SK-N-MC (cell line): ENCODE measurements at regions not wholly inside any gene's neighbourhood (a gene's known extent, or its start where the extent isn't known, plus 50 kb on each side); places are given as distances from the start of the nearest gene placed in this dataset.
"Not testable (repeated sequence)": the region's sequence is repeated elsewhere in the genome, so short reads cannot be mapped to it uniquely, and the experiment has no call there.

Experiments
- DNase-seq: peaks from one replicate; pipeline ENCODE4 v3.0.0-alpha.2; 2011; ENCODE audit warnings: low read depth, low spot score
- H3K27ac ChIP-seq: fragments of 200-600 bp; sonication (generic); 2 replicates; pipeline ENCODE4 v1.5.1; 2016; ENCODE audit warnings: mixed run types
- H3K36me3 ChIP-seq: fragments of 200-600 bp; sonication (generic); 2 replicates; pipeline ENCODE4 v1.6.1; 2017; ENCODE audit warnings: antibody characterized with exemption, low read length, mixed read lengths; ENCODE audit not compliant: insufficient read depth
- H3K4me3 ChIP-seq: fragments of 200-600 bp; sonication (generic); 2 replicates; pipeline ENCODE4 v1.5.1; 2016
- H3K9ac ChIP-seq: fragments of 200-600 bp; sonication (generic); 2 replicates; pipeline ENCODE4 v1.8.0; 2017; ENCODE audit warnings: mixed run types, mixed read lengths; ENCODE audit not compliant: insufficient read length
- H3K9me3 ChIP-seq: fragments of 200-600 bp; sonication (generic); 2 replicates; pipeline ENCODE4 v1.6.1; 2017; ENCODE audit warnings: low read depth, mild to moderate bottlenecking, antibody characterized with exemption, low read length, moderate library complexity, mixed read lengths
- EZH2 ChIP-seq: fragments of 200-600 bp; sonication (generic); IDR thresholded peaks from one replicate; pipeline ENCODE4 v1.6.1; 2017; ENCODE audit warnings: antibody characterized with exemption
- FOXP2 ChIP-seq: optimal IDR thresholded peaks from 2 replicates; pipeline ENCODE3; 2011; ENCODE audit warnings: mild to moderate bottlenecking, moderate library complexity; ENCODE audit not compliant: insufficient read depth; ENCODE audit errors: extremely low read length, control extremely low read depth
- POLR2AphosphoS5 ChIP-seq: IDR thresholded peaks from 2 replicates; pipeline ENCODE4 v1.6.1; 2012; ENCODE audit warnings: mild to moderate bottlenecking, low read depth, low read length, borderline replicate concordance

DNA sequence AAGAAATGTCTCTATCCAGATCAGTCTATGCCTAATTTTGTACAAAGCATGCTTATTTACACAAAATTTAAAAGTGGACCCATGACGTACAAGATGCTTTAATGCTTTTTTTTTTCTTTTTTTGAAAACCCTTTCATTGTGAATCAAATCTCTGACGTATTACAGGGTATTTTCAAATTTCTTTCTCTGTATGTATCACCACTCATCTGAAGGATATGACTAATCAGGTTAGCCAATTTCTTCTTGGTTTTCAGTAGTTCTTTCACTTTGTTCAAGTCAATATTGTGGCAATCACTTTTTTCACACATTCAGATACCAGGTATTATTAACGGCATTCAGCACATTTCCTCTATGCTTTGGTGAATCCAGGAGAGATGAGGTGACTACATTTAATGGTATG lies 685.3 kb downstream of the TRHDE start:
- H3K36me3 ChIP-seq = no peaks in the 10 kb centered on the region
- H3K9me3 ChIP-seq = no peaks in the 10 kb centered on the region
- no peak overlapping the region for H3K9ac ChIP-seq
- no peak overlapping the region for H3K4me3 ChIP-seq
- no peak overlapping the region for H3K27ac ChIP-seq
- no peak for DNase-seq
- TF ChIP-seq EZH2 (no peak), POLR2AphosphoS5 (no peak), FOXP2 (no peak)

DNA sequence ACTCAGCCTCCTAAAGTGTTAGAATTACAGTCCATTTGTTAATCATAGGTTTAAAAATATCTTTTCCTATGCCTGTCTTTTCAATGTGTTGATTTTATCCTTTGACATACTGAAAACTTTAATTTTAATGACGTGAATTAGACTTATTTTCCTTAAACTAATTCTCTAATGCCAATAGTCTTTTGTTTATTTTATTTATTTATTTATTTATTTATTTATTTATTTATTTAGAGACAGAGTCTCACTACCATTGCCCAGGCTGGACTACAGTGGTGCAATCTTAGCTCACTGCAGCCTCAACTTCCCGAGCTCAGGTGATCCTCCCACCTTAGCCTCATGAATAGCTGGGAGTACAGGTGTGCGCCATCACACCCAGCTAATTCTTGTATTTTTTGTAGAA lies 694.5 kb downstream of the TRHDE start:
- Histone ChIP-seq H3K36me3 (no peaks in the 10 kb centered on the region), H3K27ac (no peak overlapping the region), H3K9ac (no peak overlapping the region), H3K4me3 (no peak overlapping the region), H3K9me3 (no peaks in the 10 kb centered on the region)
- no peak for DNase-seq
- TF ChIP-seq FOXP2 = no peak
- TF ChIP-seq POLR2AphosphoS5 = no peak
- no peak for TF ChIP-seq EZH2

GRCh38 chr12:72974954-72975555 lies 702.9 kb downstream of the TRHDE start:
- Histone ChIP-seq H3K27ac (no peak overlapping the region), H3K36me3 (no peaks in the 10 kb centered on the region), H3K9me3 (no peaks in the 10 kb centered on the region; the same call in 1 of the 2 replicates), H3K4me3 (no peak overlapping the region), H3K9ac (no peak overlapping the region)
- no peak for DNase-seq
- TF ChIP-seq FOXP2 (no peak), EZH2 (no peak), POLR2AphosphoS5 (no peak)

GRCh38 chr12:72978999-72979398 lies 706.8 kb downstream of the TRHDE start:
- Histone ChIP-seq H3K36me3 (no peaks in the 10 kb centered on the region), H3K27ac (no peak overlapping the region), H3K9ac (no peak overlapping the region), H3K9me3 (no peaks in the 10 kb centered on the region; the same call in 1 of the 2 replicates), H3K4me3 (no peak overlapping the region)
- DNase-seq = no peak
- TF ChIP-seq POLR2AphosphoS5 = no peak
- TF ChIP-seq FOXP2 = no peak
- TF ChIP-seq EZH2 = no peak

GRCh38 chr12:72982356-72982755 lies 710.2 kb downstream of the TRHDE start:
- TF ChIP-seq EZH2 (no peak), FOXP2 (no peak), POLR2AphosphoS5 (no peak)
- no peak overlapping the region for H3K27ac ChIP-seq
- DNase-seq = no peak
- H3K9ac ChIP-seq = no peak overlapping the region
- no peaks in the 10 kb centered on the region for H3K36me3 ChIP-seq
- H3K4me3 ChIP-seq = no peak overlapping the region
- H3K9me3 ChIP-seq = no peaks in the 10 kb centered on the region

- Histone ChIP-seq H3K9ac (no peak overlapping the region), H3K36me3 (no peaks in the 10 kb centered on the region), H3K27ac (no peak overlapping the region), H3K4me3 (no peak overlapping the region), H3K9me3 (no peaks in the 10 kb centered on the region)
- TF ChIP-seq EZH2 (no peak), POLR2AphosphoS5 (no peak), FOXP2 (no peak)
- DNase-seq = no peak
Measured at GRCh38 chr12:72986963-72987362, 714.8 kb downstream of the TRHDE start.

DNA sequence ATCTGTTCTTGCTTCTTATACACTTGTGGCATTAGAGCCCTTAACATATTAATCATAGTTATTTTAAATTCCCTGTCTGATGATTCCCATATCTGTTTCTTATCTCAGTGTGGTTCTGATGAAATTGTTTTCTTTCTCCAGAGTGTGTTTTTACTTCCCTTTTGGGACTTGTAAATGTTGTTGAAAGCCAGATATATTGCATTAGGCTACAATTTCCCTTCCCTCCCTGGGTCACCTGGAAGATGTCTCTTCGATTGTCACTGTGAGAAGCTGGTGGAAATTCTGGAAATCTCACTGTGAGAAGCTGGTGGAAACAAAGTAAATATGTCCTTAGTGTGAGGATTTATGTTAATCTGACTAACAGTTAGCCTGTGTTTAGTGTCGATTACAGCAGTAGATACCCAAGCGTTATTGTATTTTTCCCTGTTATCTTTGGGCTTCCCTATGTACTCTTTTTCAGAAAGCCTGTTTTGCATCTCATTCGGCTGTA lies 717.3 kb downstream of the TRHDE start:
- no peaks in the 10 kb centered on the region for H3K36me3 ChIP-seq
- H3K4me3 ChIP-seq = no peak overlapping the region
- DNase-seq = no peak

GRCh38 chr12:72995029-72995428 lies 722.9 kb downstream of the TRHDE start:
- not testable (repeated sequence) for DNase-seq, H3K4me3 ChIP-seq, H3K9me3 ChIP-seq, H3K36me3 ChIP-seq, H3K9ac ChIP-seq, H3K27ac ChIP-seq

More for the DNA sequence above, 717.3 kb downstream of the TRHDE start:
- no peak overlapping the region for H3K27ac ChIP-seq
- TF ChIP-seq POLR2AphosphoS5 (no peak), FOXP2 (no peak), EZH2 (no peak)
- H3K9ac ChIP-seq = no peak overlapping the region
- H3K9me3 ChIP-seq = no peaks in the 10 kb centered on the region

- Histone ChIP-seq H3K27ac (no peak overlapping the region), H3K4me3 (no peak overlapping the region), H3K9ac (no peak overlapping the region), H3K36me3 (no peaks in the 10 kb centered on the region), H3K9me3 (no peaks in the 10 kb centered on the region)
- TF ChIP-seq POLR2AphosphoS5 = no peak
- no peak for TF ChIP-seq FOXP2
- no peak for TF ChIP-seq EZH2
- DNase-seq = no peak
Measured at GRCh38 chr12:72995616-72996015, 723.4 kb downstream of the TRHDE start.

DNA sequence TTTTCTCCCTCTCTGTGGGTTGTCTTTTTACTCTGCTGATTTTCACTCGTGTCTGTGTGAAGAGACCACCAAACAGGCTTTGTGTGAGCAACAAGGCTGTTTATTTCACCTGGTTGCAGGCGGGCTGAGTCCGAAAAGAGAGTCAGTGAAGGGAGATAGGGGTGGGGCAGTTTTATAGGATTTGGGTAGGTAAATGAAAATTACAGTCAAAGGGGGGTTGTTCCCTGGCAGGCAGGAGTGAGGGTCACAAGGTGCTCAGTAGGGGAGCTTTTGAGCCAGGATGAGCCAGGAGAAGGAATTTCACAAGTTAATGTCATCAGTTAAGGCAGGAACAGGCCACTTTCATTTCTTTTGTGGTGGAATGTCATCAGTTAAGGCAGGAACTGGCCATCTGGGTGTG lies 729.6 kb downstream of the TRHDE start:
- H3K36me3 ChIP-seq, DNase-seq, H3K4me3 ChIP-seq, H3K27ac ChIP-seq, H3K9me3 ChIP-seq, H3K9ac ChIP-seq: not testable (repeated sequence)

- H3K4me3 ChIP-seq, H3K36me3 ChIP-seq, H3K27ac ChIP-seq, H3K9me3 ChIP-seq, H3K9ac ChIP-seq, DNase-seq: not testable (repeated sequence)
Measured at GRCh38 chr12:73002504-73002903, 730.3 kb downstream of the TRHDE start.

GRCh38 chr12:73009138-73009834 lies 737.1 kb downstream of the TRHDE start:
- not testable (repeated sequence) for H3K27ac ChIP-seq, DNase-seq, H3K9me3 ChIP-seq, H3K36me3 ChIP-seq, H3K4me3 ChIP-seq, H3K9ac ChIP-seq
